Sigmoid colon (tissue), 6 donors: ENCODE measurements at regions not wholly inside any gene's neighbourhood (a gene's known extent, or its start where the extent isn't known, plus 50 kb on each side); places are given as distances from the start of the nearest gene placed in this dataset.

Experiments used
- DNase-seq: peaks from one replicate; pipeline ENCODE4 v3.0.0-alpha.2; 2019
- H3K27ac ChIP-seq, 4 donors: fragments of 200-600 bp; sonication (generic); one replicate each; pipeline ENCODE4 v1.5.1; 2016 to 2019; ENCODE audit warnings: mild to moderate bottlenecking in 1 of 4
- H3K27me3 ChIP-seq, 3 donors: fragments of 200-600 bp; sonication (generic); one replicate each; pipeline ENCODE4 v1.5.1; 2019; ENCODE audit warnings: mild to moderate bottlenecking in 1 of 3
- H3K36me3 ChIP-seq, 4 donors: fragments of 200-600 bp; sonication (generic); one replicate each; pipeline ENCODE4 v1.5.1; 2016 to 2019
- H3K4me1 ChIP-seq, 4 donors: fragments of 200-600 bp; sonication (generic); one replicate each; pipeline ENCODE4 v1.5.1; 2017 to 2019
- H3K4me3 ChIP-seq, 4 donors: fragments of 200-600 bp; sonication (generic); one replicate each; pipeline ENCODE4 v1.5.1; 2017 to 2019; ENCODE audit warnings: mild to moderate bottlenecking in 2 of 4, moderate library complexity in 1 of 4
- H3K9me3 ChIP-seq, 4 donors: fragments of 200-600 bp in 3 of 4; sonication (generic) in 3 of 4; one replicate each; pipeline versions ENCODE4 v1.5.1 to v1.6.1; 2013 to 2019
- EP300 ChIP-seq, 4 donors: sonication (generic); formaldehyde crosslinking; IDR thresholded peaks; one replicate each; pipeline ENCODE4 v1.6.1; 2017; ENCODE audit warnings: antibody characterized with exemption in 4 of 4
- POLR2A ChIP-seq, 2 donors: fragments of 450-650 bp; IDR thresholded peaks; one replicate each; pipeline ENCODE4 v1.6.1; 2016; ENCODE audit warnings: antibody characterized with exemption in 2 of 2, mild to moderate bottlenecking in 2 of 2, moderate library complexity in 2 of 2
- POLR2AphosphoS5 ChIP-seq, 4 donors: sonication (generic); formaldehyde crosslinking; IDR thresholded peaks; one replicate each; pipeline ENCODE4 v1.6.1; 2017; ENCODE audit warnings: antibody characterized with exemption in 4 of 4
- WGBS, 2 donors: extraction: QIAGEN DNeasy Blood & Tissue Kit; methylation state at CpG; one replicate each; pipeline ENCODE4 v1.1.7; 2013; 5-methylcytosine and 5-hydroxymethylcytosine counted together
- intact Hi-C: fragments of 100-400 bp; cut with DNase I; formaldehyde crosslinking; loops from one replicate; pipeline ENCODE4 v1.15.1; 2023
- TF ChIP-seq, protein P1 (sequence below), 4 experiments: fragments of 450-650 bp in 3 of 4; fragments of 200-600 bp in 1 of 4; IDR thresholded peaks; one replicate each; pipeline ENCODE4 v1.5.1; 2016 to 2019; ENCODE audit warnings: antibody characterized with exemption in 4 of 4, mild to moderate bottlenecking in 3 of 4, moderate library complexity in 2 of 4
- donor health status: healthy with polysubstance abuse.
- donor health status: healthy.

DNA sequence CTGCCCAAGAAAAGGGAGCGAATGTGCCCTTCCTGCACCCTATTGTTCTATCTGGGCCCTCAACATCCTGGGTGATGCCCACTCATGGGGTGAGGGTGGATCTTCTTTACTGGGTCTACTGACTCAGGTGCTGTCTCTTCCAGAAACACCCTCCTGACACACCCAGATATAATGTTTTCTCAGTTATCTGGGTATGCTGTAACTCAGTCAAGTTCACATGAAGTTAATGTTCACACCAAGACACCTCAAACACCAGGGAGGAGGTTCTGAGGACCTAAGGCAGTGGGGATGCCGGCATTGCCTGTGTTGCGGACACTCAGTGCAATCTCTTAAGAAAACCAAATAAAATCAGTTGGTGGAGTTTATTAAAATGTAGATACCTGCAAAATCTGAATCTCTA lies 500.9 kb downstream of the BCL11A start:
- no peaks in the 10 kb centered on the region for H3K36me3 ChIP-seq
- TF ChIP-seq EP300 (IDR thresholded peaks at IDR 0.05), result no peak
- TF ChIP-seq, protein P1, sequence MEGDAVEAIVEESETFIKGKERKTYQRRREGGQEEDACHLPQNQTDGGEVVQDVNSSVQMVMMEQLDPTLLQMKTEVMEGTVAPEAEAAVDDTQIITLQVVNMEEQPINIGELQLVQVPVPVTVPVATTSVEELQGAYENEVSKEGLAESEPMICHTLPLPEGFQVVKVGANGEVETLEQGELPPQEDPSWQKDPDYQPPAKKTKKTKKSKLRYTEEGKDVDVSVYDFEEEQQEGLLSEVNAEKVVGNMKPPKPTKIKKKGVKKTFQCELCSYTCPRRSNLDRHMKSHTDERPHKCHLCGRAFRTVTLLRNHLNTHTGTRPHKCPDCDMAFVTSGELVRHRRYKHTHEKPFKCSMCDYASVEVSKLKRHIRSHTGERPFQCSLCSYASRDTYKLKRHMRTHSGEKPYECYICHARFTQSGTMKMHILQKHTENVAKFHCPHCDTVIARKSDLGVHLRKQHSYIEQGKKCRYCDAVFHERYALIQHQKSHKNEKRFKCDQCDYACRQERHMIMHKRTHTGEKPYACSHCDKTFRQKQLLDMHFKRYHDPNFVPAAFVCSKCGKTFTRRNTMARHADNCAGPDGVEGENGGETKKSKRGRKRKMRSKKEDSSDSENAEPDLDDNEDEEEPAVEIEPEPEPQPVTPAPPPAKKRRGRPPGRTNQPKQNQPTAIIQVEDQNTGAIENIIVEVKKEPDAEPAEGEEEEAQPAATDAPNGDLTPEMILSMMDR (IDR thresholded peaks at IDR 0.05), result no peak
- TF ChIP-seq POLR2A (IDR thresholded peaks at IDR 0.05), result no peak
- TF ChIP-seq POLR2AphosphoS5 (IDR thresholded peaks at IDR 0.05), result no peak
- H3K27ac ChIP-seq, result no peak overlapping the region
- no peaks in the 10 kb centered on the region for H3K9me3 ChIP-seq
- H3K27me3 ChIP-seq, result no peaks in the 10 kb centered on the region
- H3K4me3 ChIP-seq, result no peak overlapping the region
- intact Hi-C loops, result no loop called here
- DNase-seq, result no peak
- peaks cover 0 to 3% (median 0%) of the 10 kb centered on the region in 4 donors for H3K4me1 ChIP-seq
- WGBS, 2 donors, result 46 to 78% methylated on average over 3 of the region's 3 CpGs

DNA sequence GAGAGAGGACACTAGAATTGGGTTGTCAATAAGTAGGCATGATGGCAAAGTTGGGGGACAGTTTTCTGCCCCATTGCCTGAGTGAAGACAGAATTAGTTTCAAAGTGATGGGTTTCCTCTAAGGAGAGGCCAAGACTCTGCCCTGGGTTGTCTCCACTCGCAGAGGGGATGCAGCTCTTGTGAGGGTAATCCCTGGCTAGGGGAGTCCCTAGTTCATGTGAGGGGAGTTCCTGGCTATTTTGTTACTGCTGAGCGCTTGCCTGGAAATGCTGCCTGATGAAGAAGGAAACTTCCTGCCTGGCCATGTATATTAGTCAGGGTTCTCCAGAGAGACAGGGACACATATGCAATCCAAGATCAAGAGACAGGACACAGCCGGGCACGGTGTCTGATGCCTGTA lies 501.5 kb downstream of the BCL11A start:
- no peaks in the 10 kb centered on the region for H3K9me3 ChIP-seq
- TF ChIP-seq, protein P1 (IDR thresholded peaks at IDR 0.05), result no peak
- TF ChIP-seq POLR2A (IDR thresholded peaks at IDR 0.05), result no peak
- no peak for TF ChIP-seq EP300 (IDR thresholded peaks at IDR 0.05)
- no peak for TF ChIP-seq POLR2AphosphoS5 (IDR thresholded peaks at IDR 0.05)
- WGBS, 2 donors, result 89 to 92% methylated on average over 4 of the region's 4 CpGs
- H3K4me1 ChIP-seq, result peaks cover 0 to 3% (median 0%) of the 10 kb centered on the region in 4 donors
- no peak overlapping the region for H3K27ac ChIP-seq
- no peak overlapping the region for H3K4me3 ChIP-seq
- intact Hi-C loops, result no loop called here
- no peaks in the 10 kb centered on the region for H3K36me3 ChIP-seq
- DNase-seq, result no peak
- H3K27me3 ChIP-seq, result no peaks in the 10 kb centered on the region

DNA sequence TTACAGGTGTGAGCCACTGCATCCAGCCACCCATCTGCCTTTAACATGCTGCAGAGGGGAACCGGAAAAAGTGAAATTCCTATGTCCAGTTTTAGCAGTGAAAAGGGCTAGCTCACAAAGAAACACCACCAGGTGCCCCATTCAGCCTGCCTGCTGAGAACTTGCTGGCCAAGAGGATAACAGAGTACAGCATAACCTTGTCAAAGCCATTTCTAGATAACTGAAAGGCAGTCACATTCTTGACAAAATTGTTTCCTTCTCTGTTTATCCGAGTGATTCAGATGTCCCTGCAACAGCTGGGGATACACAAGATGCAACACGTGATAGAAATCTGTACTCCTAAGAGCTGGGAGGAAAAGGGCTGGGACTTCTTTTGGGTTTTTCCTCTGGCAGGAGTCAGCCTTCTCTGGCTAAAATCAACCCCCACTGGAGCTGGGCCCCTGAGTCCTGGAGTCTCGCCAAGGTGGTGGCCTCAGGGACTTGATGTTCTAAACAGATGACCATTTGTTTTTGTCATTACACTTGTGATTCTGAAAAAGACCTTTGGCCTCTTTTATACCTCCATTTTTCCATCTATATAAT lies 505.4 kb downstream of the BCL11A start:
- DNase-seq, result no peak
- no peak overlapping the region for H3K27ac ChIP-seq
- TF ChIP-seq POLR2A (IDR thresholded peaks at IDR 0.05) (no peak), EP300 (IDR thresholded peaks at IDR 0.05) (no peak), POLR2AphosphoS5 (IDR thresholded peaks at IDR 0.05) (no peak)
- TF ChIP-seq, protein P1 (IDR thresholded peaks at IDR 0.05), result no peak
- intact Hi-C loops, result no loop called here
- no peaks in the 10 kb centered on the region for H3K9me3 ChIP-seq
- H3K27me3 ChIP-seq, result no peaks in the 10 kb centered on the region
- no peaks in the 10 kb centered on the region for H3K36me3 ChIP-seq
- 73 to 83% methylated on average over 4 of the region's 4 CpGs for WGBS, 2 donors
- no peaks in the 10 kb centered on the region for H3K4me1 ChIP-seq
- no peak overlapping the region for H3K4me3 ChIP-seq

DNA sequence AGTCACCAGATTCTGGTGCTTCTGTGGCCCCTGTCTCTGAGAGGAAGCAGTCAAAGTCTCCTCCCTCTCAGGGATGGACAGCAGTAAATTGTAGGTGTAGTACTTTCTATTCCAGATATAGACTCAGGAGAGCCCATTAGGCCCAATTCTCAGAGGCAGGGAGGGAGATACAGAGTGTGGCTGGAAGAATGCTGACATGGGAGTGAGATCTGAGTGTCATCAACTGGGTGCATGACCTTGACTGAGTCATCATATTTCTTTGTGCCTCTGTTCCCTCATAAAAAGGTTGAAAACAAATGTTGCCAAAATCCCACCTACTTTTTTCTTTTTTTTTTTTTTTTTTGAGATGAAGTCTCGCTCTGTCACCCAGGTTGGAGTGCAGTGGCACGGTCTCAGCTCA lies 506.1 kb downstream of the BCL11A start:
- Histone ChIP-seq H3K4me1 (no peaks in the 10 kb centered on the region), H3K27ac (no peak overlapping the region), H3K36me3 (no peaks in the 10 kb centered on the region), H3K27me3 (no peaks in the 10 kb centered on the region), H3K4me3 (no peak overlapping the region), H3K9me3 (no peaks in the 10 kb centered on the region)
- 94 to 99% methylated on average over 2 of the region's 2 CpGs for WGBS, 2 donors
- TF ChIP-seq EP300 (IDR thresholded peaks at IDR 0.05) (no peak), POLR2AphosphoS5 (IDR thresholded peaks at IDR 0.05) (no peak), POLR2A (IDR thresholded peaks at IDR 0.05) (no peak)
- TF ChIP-seq, protein P1 (IDR thresholded peaks at IDR 0.05), result no peak
- no peak for DNase-seq
- intact Hi-C loops, result no loop called here

DNA sequence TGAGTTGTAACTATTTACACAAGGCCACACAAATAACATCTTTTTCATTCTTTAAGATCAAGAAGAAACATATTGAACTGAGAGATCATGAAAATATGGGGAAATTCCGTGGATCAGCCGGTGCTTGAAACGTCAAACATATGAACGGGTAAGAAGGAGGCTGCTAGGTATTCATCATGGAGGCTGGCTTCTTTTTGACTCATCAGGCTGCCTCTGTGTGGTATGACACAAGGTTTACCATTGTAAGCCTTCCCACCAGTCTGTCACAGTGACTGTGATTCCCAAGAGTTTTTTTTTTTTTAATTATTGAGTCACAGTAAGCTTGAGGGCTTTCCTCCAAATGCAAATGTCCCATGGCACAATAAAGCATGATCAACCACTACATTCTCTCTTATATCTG lies 506.9 kb downstream of the BCL11A start:
- TF ChIP-seq EP300 (IDR thresholded peaks at IDR 0.05) (no peak), POLR2A (IDR thresholded peaks at IDR 0.05) (no peak), POLR2AphosphoS5 (IDR thresholded peaks at IDR 0.05) (no peak)
- TF ChIP-seq, protein P1 (IDR thresholded peaks at IDR 0.05), result no peak
- intact Hi-C loops, result no loop called here
- 83 to 84% methylated on average over 4 of the region's 4 CpGs for WGBS, 2 donors
- H3K27ac ChIP-seq, result no peak overlapping the region
- H3K36me3 ChIP-seq, result no peaks in the 10 kb centered on the region
- no peaks in the 10 kb centered on the region for H3K27me3 ChIP-seq
- no peak for DNase-seq
- H3K4me3 ChIP-seq, result no peak overlapping the region
- no peaks in the 10 kb centered on the region for H3K4me1 ChIP-seq
- H3K9me3 ChIP-seq, result no peaks in the 10 kb centered on the region
